Subcutaneous abdominal adipose tissue (tissue), 5 donors: ENCODE measurements at regions not wholly inside any gene's neighbourhood (a gene's known extent, or its start where the extent isn't known, plus 50 kb on each side); places are given as distances from the start of the nearest gene placed in this dataset.
"Not testable (repeated sequence)": the region's sequence is repeated elsewhere in the genome, so short reads cannot be mapped to it uniquely, and the experiment has no call there.

Experiments
- H3K27ac ChIP-seq: one replicate; pipeline ENCODE4 v1.7.0; 2013; ENCODE audit warnings: low read depth, mild to moderate bottlenecking, inconsistent platforms, low read length, moderate library complexity
- H3K27me3 ChIP-seq, 5 donors: one replicate each; pipeline ENCODE4 v1.7.0; 2013; ENCODE audit warnings: low read length in 5 of 5, inconsistent platforms in 1 of 5; ENCODE audit not compliant: control insufficient read depth in 5 of 5, insufficient read depth in 4 of 5
- H3K36me3 ChIP-seq, 5 donors: one replicate each; pipeline ENCODE4 v1.7.0; 2013; ENCODE audit warnings: low read length in 5 of 5; ENCODE audit not compliant: control insufficient read depth in 5 of 5, insufficient read depth in 5 of 5
- H3K4me1 ChIP-seq, 5 donors: one replicate each; pipeline ENCODE4 v1.7.0; 2013; ENCODE audit warnings: low read length in 5 of 5, mild to moderate bottlenecking in 3 of 5, moderate library complexity in 1 of 5; ENCODE audit not compliant: control insufficient read depth in 5 of 5, insufficient read depth in 5 of 5
- H3K4me3 ChIP-seq, 5 donors: one replicate each; pipeline ENCODE4 v1.7.0; 2013; ENCODE audit warnings: low read length in 5 of 5, low read depth in 1 of 5
- H3K9ac ChIP-seq, 5 donors: one replicate each; pipeline ENCODE4 v1.7.0; 2013; ENCODE audit warnings: low read length in 5 of 5, mild to moderate bottlenecking in 4 of 5, moderate library complexity in 3 of 5
- H3K9me3 ChIP-seq, 5 donors: one replicate each; pipeline ENCODE4 v1.7.0; 2013; ENCODE audit warnings: low read length in 5 of 5; ENCODE audit not compliant: control insufficient read depth in 5 of 5
- donor health status: healthy.
- donor health status: healthy.
- donor health status: healthy.
- donor health status: healthy.
- donor health status: healthy.

DNA sequence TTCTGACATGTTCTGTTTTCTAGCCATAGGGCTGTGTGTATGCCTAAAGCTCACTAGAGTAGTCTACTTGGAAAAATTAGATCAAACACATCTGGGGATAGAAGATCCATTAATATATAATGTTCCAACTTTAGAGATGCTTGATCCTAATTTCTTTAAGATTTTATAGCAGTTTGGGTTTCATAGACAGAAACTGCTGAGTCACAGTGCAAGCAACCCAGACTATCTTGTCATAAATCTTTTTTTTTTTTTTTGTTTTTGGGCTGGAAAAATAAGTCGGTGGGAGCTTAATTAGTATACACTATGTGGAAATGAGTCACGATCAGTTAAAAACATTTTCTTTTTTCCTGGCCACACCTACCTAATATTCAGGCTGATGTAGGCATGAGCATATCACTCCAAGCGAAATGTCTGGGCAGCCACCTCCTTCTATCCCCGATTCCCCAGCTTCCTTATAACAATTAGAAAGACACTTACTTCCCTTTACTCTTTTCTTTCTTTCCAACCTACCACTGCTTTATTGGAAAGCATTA, 58.2 kb upstream of the CASK start:
- Histone ChIP-seq H3K4me1 (no peaks in the 10 kb centered on the region), H3K9ac (no peak overlapping the region), H3K27ac (no peak overlapping the region), H3K9me3 (no peaks in the 10 kb centered on the region), H3K4me3 (no peak overlapping the region), H3K27me3 (peaks cover 0 to 4% (median 0%) of the 10 kb centered on the region in 5 donors), H3K36me3 (no peaks in the 10 kb centered on the region)

DNA sequence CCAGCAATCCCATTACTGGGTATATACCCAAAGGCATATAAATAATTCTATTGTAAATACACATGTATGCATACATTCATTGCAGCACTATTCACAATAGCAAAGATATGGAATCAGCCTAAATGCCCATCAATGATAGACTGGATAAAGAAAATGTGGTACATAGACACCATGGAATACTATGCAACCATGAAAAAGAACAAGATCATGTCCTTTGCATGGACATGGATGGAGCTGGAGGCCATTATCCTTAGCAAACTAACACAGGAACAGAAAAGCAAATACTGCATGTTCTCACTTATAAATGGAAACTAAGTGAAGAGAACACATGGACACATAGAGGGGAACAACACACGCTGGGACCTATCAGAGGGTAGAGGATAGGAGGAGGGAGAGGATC, 51.3 kb upstream of the CASK start:
- H3K27ac ChIP-seq, H3K9ac ChIP-seq, H3K36me3 ChIP-seq, H3K4me1 ChIP-seq, H3K4me3 ChIP-seq, H3K9me3 ChIP-seq: not testable (repeated sequence)
- H3K27me3 ChIP-seq, result peaks cover 0 to 11% (median 0%) of the 10 kb centered on the region in 5 donors

DNA sequence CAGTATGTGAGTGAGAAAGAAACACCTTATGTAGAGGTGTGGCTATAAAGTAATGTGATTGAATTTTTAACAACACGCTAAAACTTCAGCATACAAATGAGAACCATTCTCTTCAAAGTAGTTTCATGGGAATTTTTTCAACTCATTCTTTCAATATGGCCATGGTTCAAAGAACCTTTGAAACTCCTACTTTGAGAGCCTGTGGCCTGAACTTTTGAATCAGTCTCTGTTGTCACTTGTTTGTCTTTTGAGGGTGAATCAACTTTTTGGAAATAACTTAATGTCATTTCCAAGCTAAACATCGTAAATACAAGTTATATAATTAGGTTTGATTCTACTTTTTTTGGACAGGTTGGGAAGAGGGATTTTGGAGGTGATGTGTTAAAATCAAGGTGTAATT, 49.9 kb upstream of the CASK start:
- Histone ChIP-seq H3K4me1 (no peaks in the 10 kb centered on the region), H3K27ac (no peak overlapping the region), H3K4me3 (no peak overlapping the region), H3K27me3 (peaks cover 0 to 11% (median 0%) of the 10 kb centered on the region in 5 donors), H3K9ac (no peak overlapping the region), H3K36me3 (no peaks in the 10 kb centered on the region), H3K9me3 (no peaks in the 10 kb centered on the region)
